NCI-H1048 (cell line): ENCODE measurements at regions not wholly inside any gene's neighbourhood (a gene's known extent, or its start where the extent isn't known, plus 50 kb on each side); places are given as distances from the start of the nearest gene placed in this dataset.
"Not testable (repeated sequence)": the region's sequence is repeated elsewhere in the genome, so short reads cannot be mapped to it uniquely, and the experiment has no call there.

Experiments
- DNase-seq: peaks from one replicate; lab custom pipeline; 2025; lab: John Stamatoyannopoulos, UW

DNA sequence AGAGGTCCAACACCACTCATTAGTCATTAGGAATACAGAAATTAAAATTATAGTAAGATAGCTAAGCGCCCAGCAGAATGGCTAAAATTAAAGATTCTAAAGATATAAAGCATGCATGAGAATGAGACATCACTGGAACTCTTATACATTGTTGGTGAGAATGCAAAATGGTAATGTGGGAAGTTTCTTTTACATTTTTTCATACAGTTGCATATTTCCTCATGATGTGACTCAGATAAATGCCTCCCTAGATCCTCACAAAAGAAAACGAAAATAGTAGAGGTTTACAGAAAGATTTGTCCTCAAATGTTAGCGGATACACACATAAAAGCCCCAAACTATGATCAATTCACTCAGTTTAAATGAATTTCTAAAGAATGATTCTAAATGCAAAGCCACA is 633.7 kb upstream of the GJE1 start:
- DNase-seq: no peak

DNA sequence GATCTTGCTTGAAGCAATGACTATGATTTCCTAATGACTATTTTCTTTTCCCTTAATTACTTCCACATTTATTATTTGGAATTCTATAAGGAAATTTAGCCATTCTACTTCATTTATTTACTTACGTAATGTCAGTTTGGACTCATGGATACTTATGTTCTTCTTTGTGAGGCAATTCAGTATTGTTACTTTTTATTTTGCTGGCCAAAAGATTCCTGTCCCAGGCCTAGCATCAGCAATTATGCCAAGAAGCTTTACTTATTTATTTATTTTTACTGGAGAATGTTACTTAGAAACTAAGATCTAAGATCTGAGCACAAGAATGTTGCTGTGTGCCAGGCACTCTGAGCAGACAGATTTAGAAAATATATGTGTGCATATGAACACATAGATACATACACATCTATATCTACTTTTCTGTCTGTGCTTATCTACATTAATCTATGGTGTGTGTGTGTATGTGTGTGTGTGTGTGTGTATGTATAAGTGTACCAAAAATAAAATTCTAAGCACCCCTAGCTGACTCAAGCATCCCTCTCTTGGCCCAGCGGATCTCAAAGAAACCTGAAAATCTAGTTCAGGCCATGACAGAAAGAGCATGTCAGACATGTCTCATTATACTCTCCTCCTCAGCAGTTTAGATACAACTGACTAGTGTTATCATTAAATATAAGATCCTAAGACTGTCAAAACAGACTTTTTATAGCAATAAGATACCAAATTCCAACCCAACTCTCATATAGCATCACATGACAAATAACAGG is 640.0 kb upstream of the GJE1 start:
- no peak for DNase-seq

DNA sequence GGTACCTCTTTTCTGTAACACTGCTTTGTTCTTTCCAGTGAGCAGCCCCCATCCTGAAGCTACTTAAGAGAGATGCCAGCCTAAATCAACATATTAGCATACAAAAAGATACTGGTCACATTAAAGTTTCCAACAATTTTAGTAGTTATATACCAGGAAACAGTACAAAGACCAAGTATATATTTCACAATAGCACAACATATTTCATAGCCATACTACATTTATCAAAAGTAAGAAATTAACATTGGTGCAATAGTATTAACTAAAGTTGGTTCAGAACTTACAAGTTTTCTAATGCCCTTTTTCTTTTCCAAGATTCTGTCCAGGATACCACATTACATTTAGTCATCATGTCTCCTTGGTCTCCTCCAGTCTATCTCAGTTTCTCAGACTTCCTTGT is 641.0 kb upstream of the GJE1 start:
- DNase-seq: no peak

DNA sequence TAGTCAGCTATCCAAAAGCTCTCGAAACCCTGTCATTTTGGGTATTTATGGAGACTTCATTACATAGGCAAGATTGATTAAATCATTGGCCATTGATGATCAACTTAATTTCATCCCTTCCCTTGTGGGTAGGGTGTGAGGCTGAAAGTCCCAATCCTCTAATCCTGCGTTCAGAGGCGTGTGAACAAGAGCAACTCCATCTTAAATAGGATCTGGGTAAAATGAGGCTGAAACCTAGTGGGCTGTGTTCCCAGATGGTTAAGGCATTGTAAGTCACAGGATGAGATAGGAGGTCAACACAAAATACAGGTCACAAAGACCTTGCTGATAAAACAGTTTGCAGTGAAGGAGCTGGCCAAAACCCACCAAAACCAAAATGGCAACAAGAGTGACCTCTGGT is 641.7 kb upstream of the GJE1 start:
- no peak for DNase-seq

DNA sequence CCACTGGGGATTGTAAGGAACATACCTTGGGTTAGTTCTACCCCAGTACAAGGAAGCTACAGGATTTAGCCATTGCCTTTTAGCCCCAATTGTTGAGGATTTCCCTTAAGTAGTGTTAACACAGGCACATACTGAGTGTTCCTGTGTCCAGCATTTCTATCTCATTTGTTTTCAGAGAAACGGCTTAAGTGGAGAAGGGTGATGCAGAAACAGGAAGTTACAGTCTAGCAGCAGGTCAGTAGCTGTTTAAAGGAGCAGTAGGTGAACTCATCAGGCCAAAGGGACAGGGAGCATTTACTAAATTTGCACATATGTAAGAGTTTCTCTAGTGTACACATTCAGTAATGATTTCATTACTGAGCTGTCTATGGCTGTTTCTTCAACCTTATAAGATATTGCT is 644.2 kb upstream of the GJE1 start:
- DNase-seq: no peak

DNA sequence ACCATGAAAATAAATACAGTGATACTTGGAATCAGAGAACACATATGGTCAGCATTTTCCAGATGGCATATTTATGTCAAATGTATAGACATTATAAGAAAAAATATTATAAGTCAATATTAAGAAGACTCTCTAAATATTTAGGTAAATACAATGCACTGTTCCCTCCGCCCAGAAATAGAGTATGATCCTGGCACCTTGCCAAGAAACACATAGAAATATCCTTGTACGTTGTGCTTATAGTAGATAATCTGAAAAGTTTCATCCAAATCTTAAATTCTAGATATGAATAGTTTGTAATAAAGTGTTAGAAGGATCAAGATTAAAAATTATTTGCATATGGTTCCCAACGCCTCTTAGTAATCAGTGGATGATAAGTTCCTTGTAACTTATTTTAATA is 645.8 kb upstream of the GJE1 start:
- DNase-seq: no peak

DNA sequence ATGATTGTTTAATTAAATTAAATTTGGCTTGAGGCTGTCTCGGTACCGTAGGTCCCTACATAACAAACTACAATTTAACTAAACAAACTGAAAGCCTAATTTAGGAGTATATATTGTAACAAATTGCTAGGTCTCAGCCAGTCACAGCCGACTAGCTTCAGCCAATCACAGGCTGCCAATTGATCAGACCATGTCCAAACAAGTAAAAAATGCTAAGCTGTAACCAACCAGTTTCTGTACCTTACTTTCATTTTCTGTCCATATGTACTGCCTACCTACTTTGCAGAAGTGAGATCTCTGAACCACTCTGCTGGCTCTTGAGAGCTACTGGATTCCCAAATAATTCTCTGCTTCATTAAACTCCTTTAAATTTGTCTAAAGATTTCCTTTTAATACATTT is 648.0 kb upstream of the GJE1 start:
- no peak for DNase-seq

DNA sequence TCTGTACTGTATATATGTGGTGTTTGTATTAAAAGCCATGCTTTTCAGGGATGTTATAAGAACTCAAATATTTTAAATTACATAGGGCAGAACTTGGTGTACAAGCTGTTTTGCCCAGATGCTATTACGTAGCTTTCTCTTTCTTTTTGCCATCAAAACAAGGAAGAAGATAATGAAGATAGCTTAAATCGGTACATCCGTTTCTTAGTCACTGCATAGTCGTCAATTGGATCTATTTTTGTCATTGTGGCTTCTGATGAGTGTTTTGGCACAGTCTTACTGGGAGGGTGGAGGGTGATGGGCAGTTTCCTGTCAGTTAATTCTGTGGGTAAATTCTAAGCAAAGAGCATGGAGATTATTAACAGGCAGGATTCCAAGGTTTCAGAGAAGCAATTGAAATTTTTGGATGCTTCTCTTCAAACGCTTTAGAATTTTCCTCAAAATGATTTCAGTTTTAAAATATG is 649.1 kb upstream of the GJE1 start:
- DNase-seq: no peak

DNA sequence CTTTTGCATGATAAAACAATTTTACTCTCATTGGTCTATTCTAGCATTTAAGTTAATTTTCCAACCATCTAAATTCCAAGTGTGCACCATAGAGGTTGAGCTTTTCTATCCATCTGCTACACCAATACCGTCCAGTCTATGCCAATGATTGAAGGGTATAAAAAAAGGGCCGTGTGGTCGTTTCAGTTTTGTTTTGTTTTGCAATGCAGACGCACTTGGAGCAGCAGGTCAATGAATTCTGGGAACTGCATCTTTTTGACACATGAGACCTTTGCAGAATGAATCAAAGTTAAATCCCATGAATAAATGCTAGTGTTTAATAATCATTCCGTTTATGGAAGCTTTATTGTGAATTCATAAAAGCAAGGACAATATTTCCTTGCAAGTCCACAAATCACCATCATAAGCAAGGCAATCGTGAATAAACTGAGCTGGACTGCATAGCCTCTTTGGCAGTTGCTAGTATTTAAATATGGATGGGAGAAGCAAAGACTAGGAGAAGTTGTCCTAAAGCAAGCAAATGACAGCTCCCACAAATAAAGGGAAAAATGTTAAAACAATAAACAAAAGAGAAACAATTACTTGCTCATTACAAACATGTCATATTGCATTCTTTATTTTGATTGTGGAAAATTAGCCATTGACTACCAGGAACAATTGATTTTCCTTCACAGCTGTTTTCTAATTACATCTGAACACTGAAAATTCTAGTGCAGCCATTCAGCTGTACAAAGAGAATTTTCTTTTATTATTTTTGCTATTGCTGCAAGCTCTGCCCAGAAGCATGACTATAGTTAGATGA is 649.7 kb upstream of the GJE1 start:
- DNase-seq: no peak

DNA sequence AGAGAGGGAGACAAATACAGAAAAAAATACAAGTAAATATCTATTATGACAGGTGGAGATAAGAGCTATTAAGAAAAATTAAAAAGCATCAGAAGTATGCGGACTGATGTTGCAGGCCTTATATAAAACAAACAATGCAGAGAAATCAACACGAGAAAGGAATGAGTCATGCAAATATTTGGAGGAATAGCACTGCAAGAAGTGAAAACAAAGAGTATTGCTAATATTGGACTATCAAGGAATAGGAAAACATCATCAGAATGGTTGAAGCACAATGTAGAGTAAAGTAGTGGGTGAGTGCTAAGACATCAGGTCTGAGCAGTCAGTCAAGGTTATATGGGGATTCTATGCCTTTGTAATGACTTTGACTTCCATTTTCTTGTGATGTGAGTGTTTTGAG is 657.5 kb upstream of the GJE1 start:
- no peak for DNase-seq

DNA sequence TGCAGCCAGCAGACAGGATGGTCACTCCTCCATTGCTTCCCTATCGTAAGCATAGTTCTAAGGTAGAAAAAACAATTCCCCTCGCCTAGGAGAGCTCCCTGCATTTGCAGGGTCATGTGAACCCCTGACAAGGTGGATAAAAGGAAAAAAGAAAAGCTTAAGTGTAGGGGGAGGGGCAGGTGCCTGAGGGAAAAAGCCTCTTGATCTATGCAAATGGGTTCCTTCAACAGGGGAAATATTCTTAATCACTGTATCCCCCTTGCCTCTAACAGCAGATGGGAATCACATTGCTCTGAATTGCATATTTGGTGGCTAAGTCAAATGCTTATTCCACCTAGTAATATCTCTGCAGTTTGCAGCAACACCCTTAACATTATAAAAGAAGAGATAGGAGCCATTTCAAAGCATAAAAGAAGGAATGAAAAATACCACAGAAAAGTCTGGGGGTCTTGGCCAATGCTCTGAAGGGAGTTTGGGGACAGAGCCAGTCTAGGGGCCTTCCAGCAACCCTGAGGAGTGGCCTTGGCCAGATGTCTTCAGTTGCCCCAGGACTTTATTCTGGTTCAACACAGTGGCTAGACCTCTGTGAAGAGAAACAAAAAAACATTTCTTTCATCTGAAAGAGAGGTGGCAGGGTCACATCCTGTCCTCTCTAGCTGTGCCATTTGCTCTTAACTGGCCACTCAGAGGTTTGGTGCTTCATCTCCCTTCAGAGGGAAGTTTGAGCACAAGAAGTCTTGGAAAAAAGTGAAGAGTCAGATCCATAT is 660.4 kb upstream of the GJE1 start:
- DNase-seq: no peak

DNA sequence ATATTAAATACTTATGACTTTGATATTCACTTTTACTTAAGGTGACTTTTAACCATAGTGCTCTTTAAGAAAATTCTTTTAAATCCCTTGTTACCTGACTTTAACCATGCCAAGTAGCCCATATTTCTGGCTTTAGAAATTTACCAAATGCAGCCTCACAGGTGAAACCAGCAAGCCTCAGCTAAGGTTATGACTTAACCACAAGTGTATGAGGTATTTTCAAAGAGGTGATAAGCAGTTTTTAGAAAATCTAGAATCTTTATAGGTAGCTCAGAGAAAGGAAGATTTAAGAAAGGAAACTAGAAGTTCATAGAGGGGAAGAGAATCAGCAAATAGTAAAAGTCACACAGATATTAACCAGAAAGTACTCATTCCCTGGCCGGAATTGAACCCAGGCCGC is 661.9 kb upstream of the GJE1 start:
- DNase-seq: no peak

DNA sequence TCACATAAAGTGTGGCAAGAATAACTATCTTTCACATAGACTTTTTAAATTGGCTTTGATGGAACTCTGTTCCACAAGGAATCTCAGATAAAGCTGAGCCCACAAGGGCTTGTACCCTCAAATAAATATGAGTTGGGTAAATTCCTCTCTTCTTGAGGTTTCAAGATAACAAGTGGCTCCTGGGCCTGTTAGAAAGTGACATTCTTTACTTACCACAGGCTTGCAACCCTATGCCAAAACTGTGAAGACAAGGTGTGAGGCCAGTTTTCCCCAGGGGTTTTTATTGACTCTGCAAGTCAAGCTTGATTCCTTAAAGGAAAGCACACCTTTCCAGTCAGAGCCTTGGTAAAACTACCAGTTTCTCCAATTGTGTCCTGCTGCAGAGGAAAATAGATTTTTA is 664.8 kb upstream of the GJE1 start:
- no peak for DNase-seq

DNA sequence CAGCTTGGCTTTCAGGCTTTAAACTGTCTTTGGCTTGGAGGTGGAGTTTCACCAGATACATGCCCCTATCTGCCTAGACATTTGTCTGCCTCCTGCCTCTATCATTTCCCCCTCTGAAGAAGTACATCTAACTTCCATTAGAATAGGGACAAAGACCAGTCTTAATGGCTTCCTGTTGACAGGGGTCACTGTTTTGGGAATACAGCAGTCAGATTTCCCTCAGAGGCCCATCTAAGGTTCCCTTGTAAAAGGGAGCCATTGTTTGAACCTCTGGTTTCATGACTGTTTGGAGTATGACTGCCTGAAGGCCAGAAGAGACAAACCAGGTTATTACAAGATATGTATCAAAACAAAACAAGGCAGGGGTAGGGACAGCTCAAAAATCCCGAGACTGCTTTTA is 665.7 kb upstream of the GJE1 start:
- no peak for DNase-seq

DNA sequence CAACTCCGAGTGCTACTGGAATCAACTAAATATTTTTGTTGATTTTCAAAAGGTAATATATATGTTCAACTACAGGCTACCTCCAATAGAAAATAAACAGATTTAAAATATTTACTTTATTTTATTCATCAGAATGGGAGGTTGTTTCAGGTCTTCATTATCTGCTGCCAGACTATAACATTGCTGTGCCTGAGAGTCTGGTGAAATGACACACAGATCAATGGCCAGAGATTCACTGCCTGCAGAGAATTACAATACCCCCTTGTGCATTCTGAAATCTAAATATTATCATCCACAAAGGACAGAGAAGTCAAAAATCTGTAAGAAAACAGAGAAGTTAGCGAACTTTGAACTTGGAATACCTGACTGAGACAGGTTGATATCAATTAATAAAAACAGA is 667.8 kb upstream of the GJE1 start:
- DNase-seq: no peak

DNA sequence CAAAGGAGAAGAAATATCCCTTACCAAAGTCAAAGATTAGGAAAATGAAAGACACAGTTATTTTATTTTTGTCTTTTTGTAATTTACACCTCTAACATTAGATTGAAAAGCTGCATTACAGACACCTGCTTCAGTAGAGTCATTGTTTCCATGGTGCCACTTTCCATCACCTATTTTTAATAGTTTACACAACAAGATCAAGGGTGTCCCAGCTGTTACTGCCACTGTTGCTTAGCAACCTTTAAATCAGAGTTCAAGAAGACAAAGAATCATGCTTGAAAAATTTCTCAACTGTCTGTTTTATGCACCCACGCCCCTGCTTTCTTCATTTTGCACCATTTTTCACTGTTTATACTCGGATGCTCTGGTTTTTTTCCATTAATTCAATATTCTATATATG is 668.2 kb upstream of the GJE1 start:
- no peak for DNase-seq

DNA sequence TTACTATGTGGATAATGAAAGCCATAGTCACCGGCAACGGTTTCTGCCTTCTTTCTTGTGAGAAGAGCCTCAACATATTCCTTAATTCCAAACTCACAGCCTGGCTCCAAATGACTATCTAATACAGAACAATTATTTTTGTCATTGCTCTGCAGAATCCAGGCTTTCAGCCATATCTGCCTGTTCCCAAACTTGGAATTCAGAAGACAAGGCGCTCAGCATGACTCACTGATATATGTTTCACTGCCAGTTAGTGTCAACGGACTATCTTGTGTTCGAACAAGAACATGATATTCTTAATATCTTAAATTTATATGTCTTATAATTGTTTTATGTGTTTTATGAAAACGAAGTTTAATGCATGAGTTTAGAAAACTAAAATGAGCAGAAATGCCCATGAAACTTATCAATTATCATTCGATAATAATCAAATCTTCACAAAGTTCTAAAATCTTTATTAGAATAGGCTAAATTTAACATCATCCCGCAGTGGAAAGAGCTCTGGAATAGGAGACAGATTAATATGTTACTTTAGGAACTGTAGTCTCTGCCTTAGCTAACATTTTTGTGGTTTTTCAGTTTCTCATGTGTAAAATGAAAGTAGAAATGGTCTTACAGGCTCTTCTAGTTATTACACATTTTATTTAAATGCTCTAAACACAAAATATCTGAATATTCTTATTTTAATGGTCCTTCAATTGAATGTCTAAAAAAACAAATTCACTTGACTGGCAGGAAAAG is 669.3 kb upstream of the GJE1 start:
- no peak for DNase-seq

DNA sequence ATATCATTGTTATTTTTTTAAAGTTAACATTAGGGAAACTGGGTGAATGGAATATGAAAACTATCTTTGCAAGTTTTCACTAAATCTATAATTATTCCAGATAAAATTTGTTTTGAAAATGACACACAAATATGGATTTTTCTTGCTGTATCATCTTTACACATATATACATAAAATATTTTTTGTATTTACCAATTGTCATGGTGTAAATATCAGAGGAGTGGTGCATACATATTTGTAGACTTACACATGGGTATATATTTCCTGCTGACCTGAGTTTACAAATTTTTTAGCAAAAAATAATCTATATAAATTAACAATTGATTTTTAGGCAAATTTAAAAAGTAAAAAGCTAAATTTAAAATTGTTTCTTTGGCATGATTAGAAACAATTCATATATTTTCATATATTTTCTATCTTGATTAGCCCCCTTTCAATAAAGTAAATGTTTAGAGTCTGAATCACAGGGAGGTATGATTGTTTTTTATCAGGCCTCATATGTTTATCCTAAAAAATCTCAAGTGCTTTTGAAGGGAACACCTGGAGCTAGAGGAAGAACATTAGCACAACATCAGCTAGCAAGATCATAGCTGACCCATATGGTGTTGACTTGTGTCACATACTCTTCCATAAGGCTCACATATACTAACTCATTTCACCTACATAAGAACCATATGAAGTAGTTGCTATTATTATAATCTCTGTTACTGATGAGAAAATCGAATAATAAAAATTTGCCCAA is 671.8 kb upstream of the GJE1 start:
- no peak for DNase-seq

DNA sequence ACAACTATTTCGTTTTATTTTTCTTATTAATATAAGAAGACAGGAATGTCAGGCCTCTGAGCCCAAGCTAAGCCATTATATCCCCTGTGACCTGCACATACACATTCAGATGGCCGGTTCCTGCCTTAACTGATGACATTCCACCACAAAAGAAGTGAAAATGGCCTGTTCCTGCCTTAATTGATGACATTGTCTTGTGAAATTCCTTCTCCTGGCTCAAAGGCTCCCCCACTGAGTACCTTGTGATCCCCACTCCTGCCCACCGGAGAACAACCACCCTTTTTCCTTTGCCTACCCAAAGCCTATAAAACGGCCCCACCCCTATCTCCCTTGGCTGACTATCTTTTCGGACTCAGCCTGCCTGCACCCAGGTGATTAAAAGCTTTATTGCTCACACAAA is 672.5 kb upstream of the GJE1 start:
- not testable (repeated sequence) for DNase-seq

DNA sequence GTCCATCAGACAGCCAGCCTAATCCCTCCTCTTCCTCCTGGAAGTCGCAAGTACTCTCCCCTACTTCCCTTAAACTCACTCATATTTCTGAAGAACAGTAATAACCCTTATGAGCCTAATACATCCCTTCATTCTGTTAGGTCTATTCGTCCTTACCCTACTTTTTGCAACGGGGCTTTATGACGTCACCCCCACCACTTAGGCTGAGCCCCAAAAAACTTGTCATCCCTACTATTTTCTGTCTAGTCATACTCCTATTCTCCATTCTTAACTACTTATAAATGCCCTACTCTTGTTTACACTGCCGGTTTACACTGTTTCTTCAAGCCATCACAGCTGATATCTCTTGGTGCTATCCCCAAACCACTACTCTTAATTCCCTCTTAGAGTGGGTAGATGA is 674.7 kb upstream of the GJE1 start:
- not testable (repeated sequence) for DNase-seq

DNA sequence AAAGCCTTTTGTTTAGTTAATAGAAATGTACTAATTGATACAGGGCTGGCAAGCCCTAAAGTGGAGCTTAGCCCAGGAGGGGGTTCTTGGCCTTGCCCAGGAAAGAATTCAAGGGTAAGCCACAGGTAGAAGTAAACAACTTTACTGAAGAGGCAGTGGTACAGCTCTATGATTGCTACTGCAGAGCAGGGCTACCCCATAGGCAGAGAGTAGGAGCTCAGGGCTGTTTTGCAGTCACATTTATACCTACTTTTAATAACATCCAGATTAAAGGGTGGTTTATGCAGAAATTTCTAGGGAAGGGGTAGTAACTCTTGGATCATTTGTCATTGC is 680.4 kb upstream of the GJE1 start:
- DNase-seq: no peak
